Fibroblast of lung (primary cell): ENCODE measurements at regions not wholly inside any gene's neighbourhood (a gene's known extent, or its start where the extent isn't known, plus 50 kb on each side); places are given as distances from the start of the nearest gene placed in this dataset.

ENCODE experiments used
- DNase-seq, 2 donors: peaks; one replicate each; pipeline versions ENCODE4 v3.0.0 to v3.0.0-alpha.2; 2010; ENCODE audit warnings: low read depth in 2 of 2
- H2AFZ ChIP-seq: 2 replicates; pipeline ENCODE4 v1.5.1; 2012; ENCODE audit warnings: low read length, control low read depth, inconsistent platforms
- H3K27ac ChIP-seq: 2 replicates; pipeline ENCODE4 v1.5.1; 2011; ENCODE audit warnings: low read length, control low read depth; ENCODE audit not compliant: insufficient read depth
- H3K27me3 ChIP-seq: 2 replicates; pipeline ENCODE4 v1.5.1; 2011; ENCODE audit warnings: mild to moderate bottlenecking, low read length; ENCODE audit not compliant: control insufficient read depth, insufficient read depth
- H3K36me3 ChIP-seq: 2 replicates; pipeline ENCODE4 v1.5.1; 2011; ENCODE audit warnings: low read length; ENCODE audit not compliant: control insufficient read depth, insufficient read depth
- H3K4me1 ChIP-seq: 2 replicates; pipeline ENCODE4 v1.5.1; 2011; ENCODE audit warnings: low read length; ENCODE audit not compliant: control insufficient read depth, insufficient read depth; ENCODE audit errors: extremely low read depth
- H3K4me2 ChIP-seq: 2 replicates; pipeline ENCODE4 v1.5.1; 2011; ENCODE audit warnings: low read length, control low read depth; ENCODE audit not compliant: insufficient read depth; ENCODE audit errors: extremely low read depth
- H3K4me3 ChIP-seq, 4 experiments: fragments of 200-600 bp in 1 of 4; sonication (generic) in 1 of 4; replicated peaks in 1 of 4; 2 replicates each; pipeline ENCODE4 v1.5.1; 2011 to 2016; ENCODE audit warnings: low read length in 4 of 4, low read depth in 3 of 4, mild to moderate bottlenecking in 3 of 4, control low read depth in 2 of 4, inconsistent platforms in 1 of 4, mixed read lengths in 1 of 4; ENCODE audit not compliant: insufficient read depth in 1 of 4; ENCODE audit errors: control extremely low read depth in 1 of 4
- H3K79me2 ChIP-seq: 2 replicates; pipeline ENCODE4 v1.5.1; 2012; ENCODE audit warnings: mild to moderate bottlenecking, low read length, inconsistent platforms; ENCODE audit not compliant: control insufficient read depth, insufficient read depth
- H3K9ac ChIP-seq: 2 replicates; pipeline ENCODE4 v1.5.1; 2011; ENCODE audit warnings: mild to moderate bottlenecking, low read length, control low read depth; ENCODE audit not compliant: insufficient read depth
- H3K9me3 ChIP-seq: 2 replicates; pipeline ENCODE4 v1.5.1; 2012; ENCODE audit warnings: low read depth, low read length; ENCODE audit not compliant: control insufficient read depth, insufficient read depth
- H4K20me1 ChIP-seq: 2 replicates; pipeline ENCODE4 v1.5.1; 2011; ENCODE audit warnings: low read length; ENCODE audit not compliant: control insufficient read depth, insufficient read depth; ENCODE audit errors: extremely low read depth
- EZH2 ChIP-seq: IDR thresholded peaks from 2 replicates; pipeline ENCODE4 v1.5.1; 2012; ENCODE audit warnings: low read length, control low read depth, mild to moderate bottlenecking; ENCODE audit errors: missing control alignments
- TF ChIP-seq, protein P1 (sequence below), 2 donors: IDR thresholded peaks in 1 of 2; conservative IDR thresholded peaks in 1 of 2; 1 replicate in 1 of 2; 2 replicates in 1 of 2; pipeline ENCODE4 v1.5.1; 2011 to 2012; ENCODE audit warnings: low read length in 2 of 2, control low read depth in 1 of 2, inconsistent platforms in 1 of 2, low read depth in 1 of 2, mild to moderate bottlenecking in 1 of 2

DNA sequence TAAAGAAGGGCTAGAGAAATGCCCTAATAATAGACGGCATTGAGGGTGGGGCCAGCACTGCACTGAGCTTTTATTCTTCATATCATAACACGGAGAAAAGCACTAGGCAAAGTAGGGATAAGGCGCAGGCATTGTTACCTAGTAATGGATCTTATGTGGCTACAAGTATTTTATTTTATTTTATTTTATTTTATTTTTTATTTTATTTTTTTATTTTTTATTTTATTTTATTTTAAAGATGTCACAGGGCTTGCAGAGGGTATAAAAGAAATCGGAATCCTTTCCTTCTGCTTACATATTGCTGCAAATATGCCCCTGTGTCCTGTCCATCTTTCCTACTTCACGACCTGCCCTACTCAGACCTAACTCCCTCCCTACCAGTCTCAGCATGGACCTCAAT is 452.0 kb upstream of the KIRREL3 start:
- no peaks in the 10 kb centered on the region for H4K20me1 ChIP-seq
- no peaks in the 10 kb centered on the region for H3K27me3 ChIP-seq
- H3K4me1 ChIP-seq, result no peaks in the 10 kb centered on the region

DNA sequence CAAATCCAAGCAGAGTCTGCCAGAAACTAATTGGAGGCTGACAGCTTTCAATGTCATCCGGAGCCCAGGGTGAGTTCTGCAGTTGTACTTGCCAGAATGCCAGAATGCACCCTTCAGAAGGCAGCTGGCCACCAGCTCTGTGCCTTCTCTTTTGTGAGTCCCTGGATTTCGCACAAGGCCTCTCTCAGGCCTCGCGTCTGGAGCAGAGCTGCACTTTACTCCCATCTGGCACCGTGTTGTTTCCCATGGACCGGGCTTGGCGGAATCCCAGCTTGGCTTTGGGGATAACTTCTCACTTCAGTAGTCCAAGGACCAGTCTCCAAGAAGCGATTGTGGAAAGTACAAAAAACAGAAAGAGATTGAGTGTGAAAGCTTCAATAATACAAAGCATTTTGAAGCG is 451.3 kb upstream of the KIRREL3 start:
- no peak overlapping the region for H3K4me2 ChIP-seq
- H2AFZ ChIP-seq, result no peak overlapping the region
- no peak overlapping the region for H3K4me3 ChIP-seq
- no peak overlapping the region for H3K9ac ChIP-seq
- no peaks in the 10 kb centered on the region for H3K4me1 ChIP-seq
- no peaks in the 10 kb centered on the region for H4K20me1 ChIP-seq
- H3K27ac ChIP-seq, result no peak overlapping the region
- no peaks in the 10 kb centered on the region for H3K79me2 ChIP-seq
- H3K36me3 ChIP-seq, result no peaks in the 10 kb centered on the region
- no peaks in the 10 kb centered on the region for H3K9me3 ChIP-seq
- DNase-seq, result no peak
- H3K27me3 ChIP-seq, result no peaks in the 10 kb centered on the region
- TF ChIP-seq, protein P1, sequence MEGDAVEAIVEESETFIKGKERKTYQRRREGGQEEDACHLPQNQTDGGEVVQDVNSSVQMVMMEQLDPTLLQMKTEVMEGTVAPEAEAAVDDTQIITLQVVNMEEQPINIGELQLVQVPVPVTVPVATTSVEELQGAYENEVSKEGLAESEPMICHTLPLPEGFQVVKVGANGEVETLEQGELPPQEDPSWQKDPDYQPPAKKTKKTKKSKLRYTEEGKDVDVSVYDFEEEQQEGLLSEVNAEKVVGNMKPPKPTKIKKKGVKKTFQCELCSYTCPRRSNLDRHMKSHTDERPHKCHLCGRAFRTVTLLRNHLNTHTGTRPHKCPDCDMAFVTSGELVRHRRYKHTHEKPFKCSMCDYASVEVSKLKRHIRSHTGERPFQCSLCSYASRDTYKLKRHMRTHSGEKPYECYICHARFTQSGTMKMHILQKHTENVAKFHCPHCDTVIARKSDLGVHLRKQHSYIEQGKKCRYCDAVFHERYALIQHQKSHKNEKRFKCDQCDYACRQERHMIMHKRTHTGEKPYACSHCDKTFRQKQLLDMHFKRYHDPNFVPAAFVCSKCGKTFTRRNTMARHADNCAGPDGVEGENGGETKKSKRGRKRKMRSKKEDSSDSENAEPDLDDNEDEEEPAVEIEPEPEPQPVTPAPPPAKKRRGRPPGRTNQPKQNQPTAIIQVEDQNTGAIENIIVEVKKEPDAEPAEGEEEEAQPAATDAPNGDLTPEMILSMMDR (conservative IDR thresholded peaks at IDR 0.05 in 1 of 2, IDR thresholded peaks at IDR 0.05 in 1 of 2; ENCODE audit: low read depth in 1 of 2, low read length in 2 of 2), result no peak
- no peak for TF ChIP-seq EZH2

More for the DNA sequence above, 452.0 kb upstream of the KIRREL3 start:
- H3K9ac ChIP-seq, result no peak overlapping the region
- H3K9me3 ChIP-seq, result no peaks in the 10 kb centered on the region
- DNase-seq, result no peak
- H2AFZ ChIP-seq, result no peak overlapping the region
- no peaks in the 10 kb centered on the region for H3K36me3 ChIP-seq
- H3K4me3 ChIP-seq, result no peak overlapping the region
- no peak overlapping the region for H3K4me2 ChIP-seq
- TF ChIP-seq, protein P1 (conservative IDR thresholded peaks at IDR 0.05 in 1 of 2, IDR thresholded peaks at IDR 0.05 in 1 of 2; ENCODE audit: low read depth in 1 of 2, low read length in 2 of 2), result no peak
- TF ChIP-seq EZH2, result no peak
- H3K27ac ChIP-seq, result no peak overlapping the region
- H3K79me2 ChIP-seq, result no peaks in the 10 kb centered on the region

DNA sequence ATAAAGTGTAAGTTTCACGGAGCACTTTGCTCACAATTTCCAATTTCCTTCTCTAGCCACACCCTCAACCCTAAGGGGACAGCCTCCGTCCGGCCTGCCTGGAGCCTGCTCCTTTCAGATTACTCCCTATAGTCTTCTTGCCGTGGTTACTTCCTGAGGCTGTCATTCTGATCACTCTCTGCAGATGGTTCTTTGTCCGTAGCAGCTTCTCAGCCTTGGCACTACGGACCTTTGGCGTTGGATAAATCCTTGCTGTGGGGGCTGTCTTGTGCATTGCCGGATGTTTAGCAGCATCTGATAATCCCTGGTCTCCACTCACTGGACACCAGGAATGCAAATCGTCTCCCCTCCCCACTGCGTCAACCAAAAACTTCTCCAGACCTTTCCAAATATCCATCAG is 447.5 kb upstream of the KIRREL3 start:
- Histone ChIP-seq H3K4me2 (no peak overlapping the region), H3K27me3 (no peaks in the 10 kb centered on the region), H3K4me3 (no peak overlapping the region), H3K4me1 (no peaks in the 10 kb centered on the region), H3K9me3 (no peaks in the 10 kb centered on the region), H3K79me2 (no peaks in the 10 kb centered on the region), H4K20me1 (no peaks in the 10 kb centered on the region), H3K36me3 (no peaks in the 10 kb centered on the region), H2AFZ (no peak overlapping the region), H3K9ac (no peak overlapping the region), H3K27ac (no peak overlapping the region)
- no peak for TF ChIP-seq EZH2
- TF ChIP-seq, protein P1 (conservative IDR thresholded peaks at IDR 0.05 in 1 of 2, IDR thresholded peaks at IDR 0.05 in 1 of 2; ENCODE audit: low read depth in 1 of 2, low read length in 2 of 2), result no peak
- no peak for DNase-seq
